HepG2 (cell line): ENCODE measurements at regions not wholly inside any gene's neighbourhood (a gene's known extent, or its start where the extent isn't known, plus 50 kb on each side); places are given as distances from the start of the nearest gene placed in this dataset.

Experiments used
- ATAC-seq: fragments of 200-7000 bp; cut with Tn5 transposase; 3 replicates; pipeline ENCODE4 v1.9.1; 2020; ENCODE audit warnings: mild to moderate bottlenecking, moderate library complexity
- BruUV-seq: library from RNA; stranded (reverse); fragments of 400-500 nt; replicated peaks from 2 replicates; lab custom pipeline; 2021; lab: Mats Ljungman, UMichigan
- CTCF ChIA-PET: fragments of 300-600 bp; formaldehyde crosslinking; extraction: SDS; loops from one replicate; lab custom pipeline; 2021; ENCODE audit warnings: low total read pairs, inconsistent platforms, low intra/inter-chr PET ratio; lab: Yijun Ruan, JAX
- POLR2A ChIA-PET: fragments of 350-600 bp; sonication (Branson Sonifier 250); formaldehyde crosslinking; loops from one replicate; lab custom pipeline; 2020; ENCODE audit warnings: antibody characterized with exemption, inconsistent platforms; lab: Yijun Ruan, JAX
- DNase-seq: peaks from one replicate; pipeline ENCODE4 v3.0.0-alpha.2; 2015; ENCODE audit warnings: low spot score
- FAIRE-seq: peaks from 3 replicates; lab custom pipeline; 2011; peaks lifted over from hg19 to GRCh38; lab: Jason Lieb, UNC
- H2AFZ ChIP-seq: one replicate; pipeline ENCODE4 v1.6.1; 2011; ENCODE audit warnings: low read length, inconsistent platforms
- H3K27ac ChIP-seq: fragments of 300-600 bp; 3 replicates; pipeline ENCODE4 v1.8.0; 2011; ENCODE audit warnings: mixed run types, mild to moderate bottlenecking, mixed read lengths, low read length, inconsistent platforms; ENCODE audit not compliant: insufficient read depth; ENCODE audit errors: extremely low read length
- H3K27me3 ChIP-seq, 2 experiments: fragments of 200-600 bp in 1 of 2; 2 replicates in 1 of 2; 3 replicates in 1 of 2; pipeline versions ENCODE4 v1.6.0 to v1.8.0; 2011; ENCODE audit warnings: low read length in 2 of 2, mild to moderate bottlenecking in 2 of 2, moderate library complexity in 2 of 2, inconsistent platforms in 1 of 2; ENCODE audit not compliant: insufficient read depth in 2 of 2, control insufficient read depth in 1 of 2
- H3K36me3 ChIP-seq, 2 experiments: fragments of 200-600 bp in 1 of 2; replicated peaks in 1 of 2; 2 replicates in 1 of 2; 3 replicates in 1 of 2; pipeline versions ENCODE4 v1.5.1 to v1.8.0; 2011; ENCODE audit warnings: low read length in 2 of 2, inconsistent platforms in 1 of 2; ENCODE audit not compliant: insufficient read depth in 2 of 2, control insufficient read depth in 1 of 2
- H3K4me1 ChIP-seq: 2 replicates; pipeline ENCODE4 v1.5.1; 2012; ENCODE audit warnings: low read length, inconsistent platforms; ENCODE audit not compliant: insufficient read depth
- H3K4me2 ChIP-seq: 2 replicates; pipeline ENCODE4 v1.6.0; 2011; ENCODE audit warnings: low read depth, low read length, inconsistent platforms
- H3K4me3 ChIP-seq, 3 experiments: fragments of 200-600 bp in 1 of 3; sonication (generic), shearing (Covaris generic) in 1 of 3; replicated peaks in 1 of 3; 2 replicates each; pipeline ENCODE4 v1.5.1; 2011 to 2016; ENCODE audit warnings: low read length in 3 of 3, inconsistent platforms in 2 of 3, low read depth in 2 of 3, mild to moderate bottlenecking in 2 of 3, control low read depth in 1 of 3, mixed read lengths in 1 of 3; ENCODE audit not compliant: insufficient read depth in 1 of 3
- H3K79me2 ChIP-seq: one replicate; pipeline ENCODE4 v1.6.1; 2011; ENCODE audit warnings: low read length, inconsistent platforms; ENCODE audit not compliant: insufficient read depth
- H3K9ac ChIP-seq: 2 replicates; pipeline ENCODE4 v1.6.0; 2011; ENCODE audit warnings: mild to moderate bottlenecking, low read depth, low read length, inconsistent platforms; ENCODE audit not compliant: insufficient read depth
- H3K9me3 ChIP-seq: 2 replicates; pipeline ENCODE4 v1.5.1; 2012; ENCODE audit warnings: mild to moderate bottlenecking, low read length
- H4K20me1 ChIP-seq: 2 replicates; pipeline ENCODE4 v1.6.0; 2011; ENCODE audit warnings: inconsistent platforms, mild to moderate bottlenecking, low read length, moderate library complexity; ENCODE audit not compliant: insufficient read depth
- MED1 ChIP-seq: sonication (generic); formaldehyde crosslinking; IDR thresholded peaks from 2 replicates; pipeline ENCODE4 v1.4.0; 2020; ENCODE audit warnings: missing genetic modification reagents
- MTF2 ChIP-seq: sonication (generic); formaldehyde crosslinking; IDR thresholded peaks from 2 replicates; pipeline ENCODE4 v1.5.0; 2020; ENCODE audit warnings: missing genetic modification reagents, borderline replicate concordance
- PHF20 ChIP-seq: sonication (generic); formaldehyde crosslinking; IDR thresholded peaks from 2 replicates; pipeline ENCODE4 v1.5.0; 2020; ENCODE audit warnings: mild to moderate bottlenecking, missing genetic modification reagents
- U2AF1 ChIP-seq: fragments of 200-400 bp; formaldehyde crosslinking; optimal IDR thresholded peaks from 2 replicates; pipeline ENCODE3; 2017; ENCODE audit warnings: mild to moderate bottlenecking, low read depth, low read length
- ZNF256 ChIP-seq: sonication (generic); formaldehyde crosslinking; conservative IDR thresholded peaks from 2 replicates; pipeline ENCODE4 v1.4.0; 2020; ENCODE audit warnings: missing genetic modification reagents
- ZNF713 ChIP-seq: sonication (generic); formaldehyde crosslinking; IDR thresholded peaks from 2 replicates; pipeline ENCODE4 v1.4.0; 2020; ENCODE audit warnings: mild to moderate bottlenecking, missing genetic modification reagents
- WGBS: methylation state at CpG from one replicate; pipeline ENCODE4 v1.1.6; 2017; ENCODE audit warnings: low lambda C conversion rate; 5-methylcytosine and 5-hydroxymethylcytosine counted together
- in situ Hi-C: cut with HindIII; loops from 2 replicates; pipeline ENCODE4 v1.10.0; 2017; ENCODE audit warnings: low pct_unique_long_range_greater_than_20kb; ENCODE audit not compliant: extremely low pct_ligation_motif_present
- intact Hi-C: fragments of 100-400 bp; cut with micrococcal nuclease; formaldehyde crosslinking; loops from one replicate; pipeline ENCODE4 v1.10.0; 2022; ENCODE audit not compliant: unreplicated experiment
- TF ChIP-seq, protein P1 (sequence below): sonication (generic); formaldehyde crosslinking; IDR thresholded peaks from 2 replicates; pipeline ENCODE4 v1.9.0; 2021; ENCODE audit warnings: mild to moderate bottlenecking, missing genetic modification reagents
- TF ChIP-seq, protein P2 (sequence below): sonication (generic); IDR thresholded peaks from 2 replicates; pipeline ENCODE4 v1.6.1; 2016; ENCODE audit warnings: low read depth, borderline replicate concordance

DNA sequence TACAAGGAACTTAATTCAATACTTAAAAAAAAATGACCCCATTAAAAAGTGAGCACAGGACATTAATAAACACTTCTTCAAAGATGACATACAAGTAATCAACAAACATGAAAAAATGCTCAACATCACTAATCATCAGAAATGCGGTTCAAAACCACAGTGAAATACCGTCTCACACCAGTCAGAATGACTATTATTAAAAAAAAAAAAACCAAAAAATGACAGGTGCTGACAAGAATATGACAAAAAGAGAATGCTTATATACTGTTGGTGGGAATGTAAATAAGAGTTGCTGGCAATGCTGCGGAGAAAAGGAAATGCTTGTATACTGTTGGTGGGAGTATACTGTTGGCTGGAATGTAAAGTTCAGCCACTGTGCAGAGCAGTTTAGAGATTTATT, 358.3 kb upstream of the CBLB start (continued):
- TF ChIP-seq, protein P1, sequence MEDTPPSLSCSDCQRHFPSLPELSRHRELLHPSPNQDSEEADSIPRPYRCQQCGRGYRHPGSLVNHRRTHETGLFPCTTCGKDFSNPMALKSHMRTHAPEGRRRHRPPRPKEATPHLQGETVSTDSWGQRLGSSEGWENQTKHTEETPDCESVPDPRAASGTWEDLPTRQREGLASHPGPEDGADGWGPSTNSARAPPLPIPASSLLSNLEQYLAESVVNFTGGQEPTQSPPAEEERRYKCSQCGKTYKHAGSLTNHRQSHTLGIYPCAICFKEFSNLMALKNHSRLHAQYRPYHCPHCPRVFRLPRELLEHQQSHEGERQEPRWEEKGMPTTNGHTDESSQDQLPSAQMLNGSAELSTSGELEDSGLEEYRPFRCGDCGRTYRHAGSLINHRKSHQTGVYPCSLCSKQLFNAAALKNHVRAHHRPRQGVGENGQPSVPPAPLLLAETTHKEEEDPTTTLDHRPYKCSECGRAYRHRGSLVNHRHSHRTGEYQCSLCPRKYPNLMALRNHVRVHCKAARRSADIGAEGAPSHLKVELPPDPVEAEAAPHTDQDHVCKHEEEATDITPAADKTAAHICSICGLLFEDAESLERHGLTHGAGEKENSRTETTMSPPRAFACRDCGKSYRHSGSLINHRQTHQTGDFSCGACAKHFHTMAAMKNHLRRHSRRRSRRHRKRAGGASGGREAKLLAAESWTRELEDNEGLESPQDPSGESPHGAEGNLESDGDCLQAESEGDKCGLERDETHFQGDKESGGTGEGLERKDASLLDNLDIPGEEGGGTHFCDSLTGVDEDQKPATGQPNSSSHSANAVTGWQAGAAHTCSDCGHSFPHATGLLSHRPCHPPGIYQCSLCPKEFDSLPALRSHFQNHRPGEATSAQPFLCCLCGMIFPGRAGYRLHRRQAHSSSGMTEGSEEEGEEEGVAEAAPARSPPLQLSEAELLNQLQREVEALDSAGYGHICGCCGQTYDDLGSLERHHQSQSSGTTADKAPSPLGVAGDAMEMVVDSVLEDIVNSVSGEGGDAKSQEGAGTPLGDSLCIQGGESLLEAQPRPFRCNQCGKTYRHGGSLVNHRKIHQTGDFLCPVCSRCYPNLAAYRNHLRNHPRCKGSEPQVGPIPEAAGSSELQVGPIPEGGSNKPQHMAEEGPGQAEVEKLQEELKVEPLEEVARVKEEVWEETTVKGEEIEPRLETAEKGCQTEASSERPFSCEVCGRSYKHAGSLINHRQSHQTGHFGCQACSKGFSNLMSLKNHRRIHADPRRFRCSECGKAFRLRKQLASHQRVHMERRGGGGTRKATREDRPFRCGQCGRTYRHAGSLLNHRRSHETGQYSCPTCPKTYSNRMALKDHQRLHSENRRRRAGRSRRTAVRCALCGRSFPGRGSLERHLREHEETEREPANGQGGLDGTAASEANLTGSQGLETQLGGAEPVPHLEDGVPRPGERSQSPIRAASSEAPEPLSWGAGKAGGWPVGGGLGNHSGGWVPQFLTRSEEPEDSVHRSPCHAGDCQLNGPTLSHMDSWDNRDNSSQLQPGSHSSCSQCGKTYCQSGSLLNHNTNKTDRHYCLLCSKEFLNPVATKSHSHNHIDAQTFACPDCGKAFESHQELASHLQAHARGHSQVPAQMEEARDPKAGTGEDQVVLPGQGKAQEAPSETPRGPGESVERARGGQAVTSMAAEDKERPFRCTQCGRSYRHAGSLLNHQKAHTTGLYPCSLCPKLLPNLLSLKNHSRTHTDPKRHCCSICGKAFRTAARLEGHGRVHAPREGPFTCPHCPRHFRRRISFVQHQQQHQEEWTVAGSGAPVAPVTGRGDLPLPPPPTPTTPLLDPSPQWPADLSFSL (CRISPR knock-in tag) = no peak
- TF ChIP-seq PHF20 (CRISPR knock-in tag) (no peak), U2AF1 (no peak), MED1 (CRISPR knock-in tag) (no peak), ZNF713 (CRISPR knock-in tag) (no peak), ZNF256 (CRISPR knock-in tag) (no peak)
- TF ChIP-seq, protein P2, sequence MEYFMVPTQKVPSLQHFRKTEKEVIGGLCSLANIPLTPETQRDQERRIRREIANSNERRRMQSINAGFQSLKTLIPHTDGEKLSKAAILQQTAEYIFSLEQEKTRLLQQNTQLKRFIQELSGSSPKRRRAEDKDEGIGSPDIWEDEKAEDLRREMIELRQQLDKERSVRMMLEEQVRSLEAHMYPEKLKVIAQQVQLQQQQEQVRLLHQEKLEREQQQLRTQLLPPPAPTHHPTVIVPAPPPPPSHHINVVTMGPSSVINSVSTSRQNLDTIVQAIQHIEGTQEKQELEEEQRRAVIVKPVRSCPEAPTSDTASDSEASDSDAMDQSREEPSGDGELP = no peak

DNA sequence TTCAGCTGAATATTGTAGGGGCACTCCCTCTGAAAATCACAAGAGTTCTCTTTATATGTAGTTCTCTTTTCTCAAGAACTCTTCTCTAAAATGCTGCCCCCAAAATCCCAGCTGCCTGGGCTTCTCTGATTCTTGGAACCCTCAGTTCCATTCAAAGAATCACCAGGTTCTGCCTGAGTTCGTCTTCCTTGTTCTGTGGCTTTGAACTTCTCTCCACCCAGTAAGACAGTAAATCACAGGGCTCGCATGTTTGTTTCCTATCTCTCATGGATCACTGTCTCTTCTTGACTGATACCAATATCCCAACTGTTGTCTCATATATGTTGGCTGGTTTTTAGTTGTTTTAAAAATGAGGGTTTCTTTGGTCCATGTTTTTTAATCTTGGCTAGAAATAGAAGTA, 359.5 kb upstream of the CBLB start:
- no peaks in the 10 kb centered on the region for H3K4me1 ChIP-seq
- DNase-seq (no peak), ATAC-seq (no peak), FAIRE-seq (no peak)
- no peaks in the 10 kb centered on the region for H3K27me3 ChIP-seq
- in situ Hi-C loops (no loop called here), intact Hi-C loops (no loop called here)
- no peaks in the 10 kb centered on the region for H4K20me1 ChIP-seq
- H3K9me3 ChIP-seq = peaks cover 10% of the 10 kb centered on the region; the same call in 1 of the 2 replicates
- H3K36me3 ChIP-seq = no peaks in the 10 kb centered on the region
- H3K27ac ChIP-seq = no peak overlapping the region
- H2AFZ ChIP-seq = no peak overlapping the region
- H3K9ac ChIP-seq = no peak overlapping the region
- POLR2A ChIA-PET = no interaction called here
- 0% methylated on average over 2 of the region's 2 CpGs for WGBS
- H3K4me3 ChIP-seq = no peak overlapping the region
- H3K4me2 ChIP-seq = no peak overlapping the region
- BruUV-seq = no TSS peak
- CTCF ChIA-PET = no interaction called here
- no peaks in the 10 kb centered on the region for H3K79me2 ChIP-seq
- TF ChIP-seq MTF2 (CRISPR knock-in tag) = no peak
- TF ChIP-seq, protein P1 (CRISPR knock-in tag) = no peak
